Erythroblast (primary cell): ENCODE measurements at regions not wholly inside any gene's neighbourhood (a gene's known extent, or its start where the extent isn't known, plus 50 kb on each side); places are given as distances from the start of the nearest gene placed in this dataset.
"Not testable (repeated sequence)": the region's sequence is repeated elsewhere in the genome, so short reads cannot be mapped to it uniquely, and the experiment has no call there.

Experiments used
- DNase-seq, 2 experiments: peaks; one replicate each; lab custom pipeline; 2025; lab: John Stamatoyannopoulos, UW
- GATA1 ChIP-seq: IDR thresholded peaks from 2 replicates; pipeline ENCODE4 v1.6.1; 2011; ENCODE audit warnings: low read depth, mild to moderate bottlenecking, control low read depth, low read length, moderate library complexity
- POLR2A ChIP-seq: IDR thresholded peaks from 2 replicates; pipeline ENCODE4 v1.6.1; 2011; ENCODE audit warnings: mild to moderate bottlenecking, low read length

DNA sequence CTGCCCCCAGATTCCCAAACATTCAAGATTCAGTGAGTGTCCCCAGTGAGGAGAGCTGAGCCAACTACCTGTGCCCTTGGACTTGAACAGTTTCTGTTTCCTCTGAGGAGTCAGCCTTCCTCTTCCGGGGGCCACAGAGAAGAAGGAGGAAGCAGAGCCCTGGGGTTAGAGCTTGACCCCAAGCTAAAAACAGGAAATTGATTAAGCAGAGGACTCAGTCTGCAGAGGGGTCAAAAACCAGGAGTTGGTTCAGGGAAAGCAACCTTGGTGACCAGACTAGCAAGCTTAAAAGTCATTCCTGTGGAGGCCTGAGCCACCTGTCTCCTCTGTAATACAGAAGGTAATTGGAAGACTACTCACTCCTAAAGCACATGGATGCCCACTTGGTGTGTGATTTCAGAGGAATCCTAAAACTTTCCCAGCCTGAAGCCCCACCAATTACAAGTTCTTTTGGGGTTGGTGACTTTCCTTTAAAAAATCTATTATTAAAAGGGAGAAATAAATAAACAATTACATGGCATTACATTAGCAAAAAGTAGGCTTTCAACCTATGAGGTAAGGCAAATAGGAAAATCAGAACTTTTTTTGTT, 64.2 kb upstream of the SELENOP start:
- TF ChIP-seq POLR2A (no peak), GATA1 (no peak)
- DNase-seq, result no peak

DNA sequence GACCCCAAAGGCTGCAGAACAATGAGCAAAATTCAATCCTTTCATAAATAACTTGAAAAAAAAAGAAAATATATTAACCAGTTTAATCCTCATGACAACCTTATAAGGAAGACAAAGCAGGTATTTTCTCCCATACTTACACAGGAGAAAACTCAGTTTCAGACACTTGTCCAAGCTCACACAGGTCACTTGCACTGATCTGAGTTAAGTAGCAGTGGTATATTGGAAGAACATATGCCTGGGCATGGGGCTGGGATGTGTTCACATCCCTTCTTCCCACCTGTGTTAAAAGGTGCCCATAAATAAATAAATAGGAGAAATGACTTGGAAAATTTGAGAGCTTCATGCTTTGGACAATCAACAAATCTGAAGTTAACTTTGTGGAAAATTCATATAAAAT, 63.5 kb upstream of the SELENOP start:
- no peak for TF ChIP-seq POLR2A
- no peak for TF ChIP-seq GATA1
- no peak for DNase-seq

DNA sequence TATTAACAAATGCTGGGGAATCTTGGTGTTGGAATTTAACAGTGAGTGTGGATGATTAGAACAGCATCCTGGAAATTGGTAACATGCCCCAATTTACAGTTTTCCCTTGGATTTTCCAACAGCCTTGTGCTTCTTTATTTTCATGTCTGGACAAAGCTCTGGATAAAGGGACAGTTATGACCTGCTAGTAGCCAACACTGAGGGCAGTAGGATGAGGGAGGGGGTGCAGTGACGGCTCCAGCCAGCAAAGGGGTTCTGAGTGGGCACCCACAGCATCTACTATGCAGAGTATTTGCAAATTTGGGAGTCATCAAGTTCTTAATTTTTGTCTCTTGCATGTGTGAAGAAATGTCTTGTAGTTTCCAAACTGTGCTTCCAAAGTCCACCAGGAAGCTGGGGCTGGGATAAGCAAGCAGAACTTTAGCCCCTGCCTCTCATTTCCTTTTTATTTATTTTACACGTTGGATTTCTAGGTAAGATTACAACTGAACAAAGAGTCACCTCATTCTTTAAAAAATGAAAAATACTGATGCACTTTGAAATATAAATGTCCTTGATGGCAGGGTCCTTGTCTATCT, 63.0 kb upstream of the SELENOP start:
- no peak for DNase-seq
- no peak for TF ChIP-seq GATA1
- no peak for TF ChIP-seq POLR2A

DNA sequence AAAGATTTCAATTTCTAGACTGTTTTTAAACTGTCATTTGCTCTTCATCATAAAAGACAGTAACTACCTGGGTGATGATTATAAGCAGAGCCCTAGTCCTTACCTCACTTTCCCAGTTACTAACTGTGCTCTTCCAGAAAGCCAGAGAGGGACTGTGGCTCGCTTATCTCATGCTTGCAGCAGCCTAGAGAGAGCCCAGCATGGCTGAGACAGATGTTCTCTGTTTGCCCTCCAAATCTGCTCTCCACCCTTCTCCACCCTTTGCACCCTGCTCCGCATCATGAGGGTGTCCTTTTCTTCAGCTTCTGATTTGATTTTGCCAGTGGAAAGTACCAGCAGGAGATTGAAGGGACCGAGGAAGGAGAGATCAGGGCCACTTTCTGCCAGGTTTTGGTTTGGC, 61.2 kb upstream of the SELENOP start:
- TF ChIP-seq POLR2A (no peak), GATA1 (no peak)
- DNase-seq, result peak; percentile 65 to 78

DNA sequence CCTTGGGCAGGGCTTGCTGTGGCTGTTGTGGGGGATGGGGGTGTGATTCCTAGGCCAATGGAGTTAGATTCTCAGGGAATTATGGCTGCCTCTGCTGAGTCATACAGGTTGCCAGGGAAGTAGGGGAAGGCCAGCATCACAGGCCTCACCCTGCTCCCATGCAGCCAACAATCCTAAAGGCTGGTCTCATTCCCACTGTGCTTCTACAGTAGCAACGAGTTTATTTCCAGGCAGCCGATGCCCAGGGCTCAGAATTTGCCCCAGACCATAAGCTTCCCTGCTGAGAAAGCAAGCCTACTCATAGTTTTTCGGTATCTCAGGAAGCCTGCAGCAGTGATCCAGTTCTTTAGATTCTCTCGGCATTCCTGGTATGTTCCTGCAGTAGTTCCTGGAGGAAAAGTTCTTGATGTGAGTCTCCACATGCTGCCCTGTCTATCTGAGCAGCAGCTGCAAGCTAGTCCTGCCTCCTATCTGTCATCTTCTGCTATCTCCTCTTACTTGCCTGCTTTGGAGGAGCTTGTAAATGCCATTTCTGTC, 59.3 kb upstream of the SELENOP start:
- TF ChIP-seq GATA1, result no peak
- TF ChIP-seq POLR2A, result no peak

DNA sequence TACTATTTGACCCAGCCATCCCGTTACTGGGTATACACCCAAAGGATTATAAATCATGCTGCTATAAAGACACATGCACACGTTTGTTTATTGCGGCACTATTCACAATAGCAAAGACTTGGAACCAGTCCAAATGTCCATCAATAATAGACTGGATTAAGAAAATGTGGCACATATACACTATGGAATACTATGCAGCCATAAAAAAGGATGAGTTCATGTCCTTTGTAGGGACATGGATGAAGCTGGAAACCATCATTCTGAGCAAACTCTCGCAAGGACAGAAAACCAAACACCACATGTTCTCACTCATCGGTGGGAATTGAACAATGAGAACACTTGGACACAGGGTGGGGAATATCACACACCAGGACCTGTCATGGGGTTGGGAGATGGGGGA, 56.7 kb upstream of the SELENOP start:
- DNase-seq, result not testable (repeated sequence)

More for the DNA sequence above, 59.3 kb upstream of the SELENOP start:
- peak in 1 of 2 experiments; percentile 4 for DNase-seq

DNA sequence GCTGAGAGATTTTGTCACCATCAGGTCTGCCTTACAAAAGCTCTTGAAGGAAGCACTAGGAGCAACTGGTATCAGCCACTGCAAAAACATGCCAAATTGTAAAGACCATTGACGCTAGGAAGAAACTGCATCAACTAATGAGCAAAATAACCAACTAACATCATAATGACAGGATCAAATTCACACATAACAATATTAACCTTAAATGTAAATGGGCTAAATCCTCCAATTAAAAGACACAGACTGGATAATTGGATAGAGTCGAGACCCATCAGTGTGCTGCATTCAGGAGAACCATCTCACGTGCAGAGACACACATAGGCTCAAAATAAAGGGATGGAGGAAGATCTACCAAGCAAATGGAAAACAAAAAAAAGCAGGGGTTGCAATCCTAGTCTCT, 53.1 kb upstream of the SELENOP start:
- not testable (repeated sequence) for DNase-seq
